H9 (cell line): ENCODE measurements at regions not wholly inside any gene's neighbourhood (a gene's known extent, or its start where the extent isn't known, plus 50 kb on each side); places are given as distances from the start of the nearest gene placed in this dataset.
"Not testable (repeated sequence)": the region's sequence is repeated elsewhere in the genome, so short reads cannot be mapped to it uniquely, and the experiment has no call there.

Source experiments
- DNase-seq: peaks from one replicate; pipeline ENCODE4 v3.0.0-alpha.2; 2017
- H2AFZ ChIP-seq: one replicate; pipeline ENCODE4 v1.6.1; 2013; ENCODE audit warnings: mild to moderate bottlenecking, low read length, control low read depth, moderate library complexity
- H2AK5ac ChIP-seq: 2 replicates; pipeline ENCODE4 v1.6.1; 2013; ENCODE audit warnings: low read length, control low read depth, mixed read lengths; ENCODE audit not compliant: insufficient read length
- H2BK120ac ChIP-seq: one replicate; pipeline ENCODE4 v1.6.1; 2013; ENCODE audit warnings: low read depth, mild to moderate bottlenecking, low read length, control low read depth, inconsistent platforms; ENCODE audit not compliant: poor library complexity, severe bottlenecking
- H2BK12ac ChIP-seq: 2 replicates; pipeline ENCODE4 v1.6.1; 2013; ENCODE audit warnings: low read length, control low read depth, mixed read lengths, low read depth; ENCODE audit not compliant: insufficient read length
- H2BK15ac ChIP-seq: 2 replicates; pipeline ENCODE4 v1.6.1; 2013; ENCODE audit warnings: low read depth, low read length, control low read depth
- H2BK20ac ChIP-seq: one replicate; pipeline ENCODE4 v1.6.1; 2013; ENCODE audit warnings: low read depth, mild to moderate bottlenecking, low read length, control low read depth, inconsistent platforms; ENCODE audit not compliant: poor library complexity, severe bottlenecking
- H2BK5ac ChIP-seq: 2 replicates; pipeline ENCODE4 v1.6.1; 2013; ENCODE audit warnings: low read length, control low read depth, mixed read lengths; ENCODE audit not compliant: insufficient read length
- H3K14ac ChIP-seq: 2 replicates; pipeline ENCODE4 v1.6.1; 2013; ENCODE audit warnings: low read length, control low read depth; ENCODE audit not compliant: insufficient read depth
- H3K18ac ChIP-seq: 2 replicates; pipeline ENCODE4 v1.6.1; 2013; ENCODE audit warnings: low read depth, mild to moderate bottlenecking, mixed read lengths, low read length, control low read depth; ENCODE audit not compliant: insufficient read length
- H3K23ac ChIP-seq: 2 replicates; pipeline ENCODE4 v1.6.1; 2013; ENCODE audit warnings: low read length, control low read depth, mixed read lengths, low read depth; ENCODE audit not compliant: insufficient read length
- H3K23me2 ChIP-seq: 2 replicates; pipeline ENCODE4 v1.6.1; 2013; ENCODE audit warnings: low read depth, mild to moderate bottlenecking, mixed read lengths, low read length, control low read depth; ENCODE audit not compliant: insufficient read length, poor library complexity, severe bottlenecking
- H3K27ac ChIP-seq: 2 replicates; pipeline ENCODE4 v1.5.1; 2013; ENCODE audit warnings: low read length, control low read depth, mixed read lengths, low read depth; ENCODE audit not compliant: insufficient read length
- H3K27me3 ChIP-seq: 2 replicates; pipeline ENCODE4 v1.6.1; 2013; ENCODE audit warnings: low read length, control low read depth, inconsistent platforms; ENCODE audit not compliant: insufficient read depth
- H3K4ac ChIP-seq: 2 replicates; pipeline ENCODE4 v1.6.1; 2013; ENCODE audit warnings: low read depth, mild to moderate bottlenecking, control low read depth, inconsistent platforms, low read length, moderate library complexity
- H3K4me1 ChIP-seq: 2 replicates; pipeline ENCODE4 v1.6.1; 2013; ENCODE audit warnings: low read length, control low read depth, inconsistent platforms; ENCODE audit not compliant: insufficient read depth
- H3K4me2 ChIP-seq: 2 replicates; pipeline ENCODE4 v1.6.1; 2013; ENCODE audit warnings: low read length, control low read depth, mixed read lengths; ENCODE audit not compliant: insufficient read length, insufficient read depth
- H3K56ac ChIP-seq: 2 replicates; pipeline ENCODE4 v1.6.1; 2013; ENCODE audit warnings: low read depth, mild to moderate bottlenecking, mixed read lengths, low read length, control low read depth; ENCODE audit not compliant: insufficient read length
- H3K79me1 ChIP-seq: 2 replicates; pipeline ENCODE4 v1.6.1; 2013; ENCODE audit warnings: low read depth, mild to moderate bottlenecking, moderate library complexity, low read length, control low read depth, inconsistent platforms; ENCODE audit not compliant: insufficient read depth, poor library complexity, severe bottlenecking
- H3K79me2 ChIP-seq: 2 replicates; pipeline ENCODE4 v1.6.1; 2013; ENCODE audit warnings: low read length, control low read depth, inconsistent platforms; ENCODE audit not compliant: insufficient read depth
- H3K9ac ChIP-seq: 2 replicates; pipeline ENCODE4 v1.6.1; 2013; ENCODE audit warnings: low read length, control low read depth, mixed read lengths; ENCODE audit not compliant: insufficient read length; ENCODE audit errors: extremely low read depth
- H3K9me3 ChIP-seq: one replicate; pipeline ENCODE4 v1.6.1; 2013; ENCODE audit warnings: low read depth, low read length, inconsistent platforms; ENCODE audit not compliant: control insufficient read depth
- H3T11ph ChIP-seq: one replicate; pipeline ENCODE4 v1.6.1; 2013; ENCODE audit warnings: mild to moderate bottlenecking, low read length, control low read depth, inconsistent platforms
- H4K20me1 ChIP-seq: one replicate; pipeline ENCODE4 v1.6.1; 2013; ENCODE audit not compliant: control insufficient read depth, insufficient read length, insufficient read depth
- H4K5ac ChIP-seq: 2 replicates; pipeline ENCODE4 v1.6.1; 2013; ENCODE audit warnings: low read depth, mild to moderate bottlenecking, mixed read lengths, low read length, control low read depth; ENCODE audit not compliant: insufficient read length
- H4K8ac ChIP-seq: replicated peaks from 2 replicates; pipeline ENCODE4 v1.6.1; 2013; ENCODE audit warnings: low read length, control low read depth, mixed read lengths, low read depth; ENCODE audit not compliant: insufficient read length
- H4K91ac ChIP-seq: 2 replicates; pipeline ENCODE4 v1.6.1; 2013; ENCODE audit warnings: low read depth, mild to moderate bottlenecking, moderate library complexity, mixed read lengths, low read length, control low read depth; ENCODE audit not compliant: insufficient read length
- H3K27ac Mint-ChIP-seq, 3 experiments: 2 replicates in 2 of 3; 3 replicates in 1 of 3; pipeline ENCODE4 v1.8.0; 2020 to 2021; ENCODE audit warnings: mixed read lengths in 3 of 3, mild to moderate bottlenecking in 1 of 3, moderate library complexity in 1 of 3
- H3K27me3 Mint-ChIP-seq: 2 replicates; pipeline ENCODE4 v1.8.0; 2021; ENCODE audit warnings: low read depth, mild to moderate bottlenecking, moderate library complexity, mixed read lengths
- H3K36me3 Mint-ChIP-seq, 3 experiments: 2 replicates in 2 of 3; 3 replicates in 1 of 3; pipeline ENCODE4 v1.8.0; 2020 to 2021; ENCODE audit warnings: low read depth in 3 of 3, mixed read lengths in 3 of 3; ENCODE audit not compliant: insufficient read depth in 1 of 3
- H3K4me1 Mint-ChIP-seq, 2 experiments: 2 replicates each; pipeline ENCODE4 v1.8.0; 2020; ENCODE audit warnings: mixed read lengths in 2 of 2
- H3K4me3 Mint-ChIP-seq, 2 experiments: 2 replicates in 1 of 2; 3 replicates in 1 of 2; pipeline ENCODE4 v1.8.0; 2020 to 2021; ENCODE audit warnings: mild to moderate bottlenecking in 2 of 2, mixed read lengths in 2 of 2, moderate library complexity in 1 of 2
- H3K9me3 Mint-ChIP-seq, 2 experiments: 2 replicates in 1 of 2; 3 replicates in 1 of 2; pipeline ENCODE4 v1.8.0; 2020; ENCODE audit warnings: mild to moderate bottlenecking in 2 of 2, mixed read lengths in 2 of 2, moderate library complexity in 1 of 2
- WGBS: extraction: QIAGEN DNeasy Blood & Tissue Kit; methylation state at CpG from one replicate; pipeline ENCODE4 v1.1.7; 2013; ENCODE audit warnings: missing lambda C conversion rate, low lambda C conversion rate, mixed read lengths; ENCODE audit not compliant: insufficient read length; ENCODE audit errors: extremely low coverage; 5-methylcytosine and 5-hydroxymethylcytosine counted together

GRCh38 chr1:149212946-149213345, 109.6 kb upstream of the NBPF9 start:
- not testable (repeated sequence) for H3K27me3 Mint-ChIP-seq, H2AK5ac ChIP-seq, H4K20me1 ChIP-seq, H3K36me3 Mint-ChIP-seq, H2AFZ ChIP-seq, H2BK120ac ChIP-seq, H2BK12ac ChIP-seq, H4K91ac ChIP-seq, H2BK15ac ChIP-seq, H3K27me3 ChIP-seq, H3K4me1 Mint-ChIP-seq, H3T11ph ChIP-seq, H3K9me3 ChIP-seq, H3K56ac ChIP-seq, H3K14ac ChIP-seq, H3K4me3 Mint-ChIP-seq, H3K23me2 ChIP-seq, H3K18ac ChIP-seq, H3K4me2 ChIP-seq, H3K79me1 ChIP-seq, H2BK20ac ChIP-seq, H3K27ac Mint-ChIP-seq, H3K79me2 ChIP-seq, H2BK5ac ChIP-seq, H3K23ac ChIP-seq, H4K5ac ChIP-seq, H3K4ac ChIP-seq, H3K9me3 Mint-ChIP-seq, H3K9ac ChIP-seq, H3K27ac ChIP-seq, H4K8ac ChIP-seq, DNase-seq, H3K4me1 ChIP-seq
- no CpG with 5 or more reads among the region's 3 CpGs for WGBS

GRCh38 chr1:149213673-149214072, 110.3 kb upstream of the NBPF9 start:
- not testable (repeated sequence) for H4K20me1 ChIP-seq, H3K9me3 Mint-ChIP-seq, H3K79me1 ChIP-seq, H3K56ac ChIP-seq, H3K23me2 ChIP-seq, H2BK5ac ChIP-seq, H3K4me2 ChIP-seq, H4K5ac ChIP-seq, H3K4me3 Mint-ChIP-seq, H3K79me2 ChIP-seq, H4K91ac ChIP-seq, H3K4me1 Mint-ChIP-seq, H2BK120ac ChIP-seq, H3T11ph ChIP-seq, H3K27ac Mint-ChIP-seq, H2AFZ ChIP-seq, H3K18ac ChIP-seq, H3K14ac ChIP-seq, H2BK15ac ChIP-seq, H3K9me3 ChIP-seq, H3K36me3 Mint-ChIP-seq, DNase-seq, H3K27me3 ChIP-seq, H3K23ac ChIP-seq, H3K27me3 Mint-ChIP-seq, H3K4ac ChIP-seq, H4K8ac ChIP-seq, H2BK20ac ChIP-seq, H3K27ac ChIP-seq, H3K9ac ChIP-seq, H2BK12ac ChIP-seq, H2AK5ac ChIP-seq, H3K4me1 ChIP-seq
- whole genome bisulfite sequencing, result no CpG with 5 or more reads among the region's 2 CpGs
